Liver (tissue), 8 donors: ENCODE measurements at regions not wholly inside any gene's neighbourhood (a gene's known extent, or its start where the extent isn't known, plus 50 kb on each side); places are given as distances from the start of the nearest gene placed in this dataset.

Source experiments
- DNase-seq: peaks from one replicate; pipeline ENCODE4 v3.0.0-alpha.2; 2017; ENCODE audit warnings: low spot score
- H3K27ac ChIP-seq, 2 donors: one replicate each; pipeline ENCODE4 v1.7.0; 2013; ENCODE audit warnings: inconsistent platforms in 2 of 2, low read length in 2 of 2, control low read depth in 1 of 2, low read depth in 1 of 2, mild to moderate bottlenecking in 1 of 2
- H3K27me3 ChIP-seq, 4 donors: one replicate each; pipeline versions ENCODE4 v1.6.1 to v1.7.0; 2013; ENCODE audit warnings: low read length in 3 of 4, inconsistent platforms in 1 of 4, mild to moderate bottlenecking in 1 of 4, moderate library complexity in 1 of 4; ENCODE audit not compliant: control insufficient read depth in 4 of 4, insufficient read depth in 4 of 4
- H3K36me3 ChIP-seq, 4 donors: one replicate each; pipeline versions ENCODE4 v1.6.1 to v1.7.0; 2013; ENCODE audit warnings: low read length in 3 of 4, mild to moderate bottlenecking in 3 of 4, low read depth in 1 of 4, moderate library complexity in 1 of 4; ENCODE audit not compliant: control insufficient read depth in 4 of 4, insufficient read depth in 3 of 4
- H3K4me1 ChIP-seq, 4 donors: one replicate each; pipeline versions ENCODE4 v1.6.1 to v1.7.0; 2013; ENCODE audit warnings: low read length in 3 of 4, mild to moderate bottlenecking in 3 of 4, moderate library complexity in 1 of 4; ENCODE audit not compliant: control insufficient read depth in 4 of 4, insufficient read depth in 4 of 4
- H3K4me3 ChIP-seq, 3 donors: one replicate each; pipeline versions ENCODE4 v1.6.1 to v1.7.0; 2013; ENCODE audit warnings: low read length in 3 of 3, control low read depth in 1 of 3, low read depth in 1 of 3, mild to moderate bottlenecking in 1 of 3
- H3K9ac ChIP-seq, 2 donors: one replicate each; pipeline ENCODE4 v1.7.0; 2013; ENCODE audit warnings: low read length in 2 of 2, mild to moderate bottlenecking in 2 of 2, moderate library complexity in 2 of 2, control low read depth in 1 of 2, low read depth in 1 of 2
- H3K9me3 ChIP-seq, 4 donors: one replicate each; pipeline versions ENCODE4 v1.6.1 to v1.7.0; 2013; ENCODE audit warnings: low read length in 3 of 4; ENCODE audit not compliant: control insufficient read depth in 4 of 4
- ATF3 ChIP-seq: IDR thresholded peaks from 2 replicates; pipeline ENCODE4 v1.6.1; 2016; ENCODE audit warnings: antibody characterized with exemption
- CTCF ChIP-seq: fragments of 150-350 bp; IDR thresholded peaks from 2 replicates; pipeline ENCODE4 v1.5.1; 2017; ENCODE audit warnings: improper control_type of control experiment, low read depth, low read length; ENCODE audit not compliant: missing input control
- EGR1 ChIP-seq, 2 donors: IDR thresholded peaks; 2 replicates each; pipeline ENCODE4 v1.6.1; 2016 to 2018; ENCODE audit warnings: antibody characterized with exemption in 2 of 2, low read depth in 2 of 2
- FOXA2 ChIP-seq: IDR thresholded peaks from 2 replicates; pipeline ENCODE4 v1.6.1; 2016; ENCODE audit warnings: antibody characterized with exemption
- GABPA ChIP-seq, 2 donors: IDR thresholded peaks in 1 of 2; conservative IDR thresholded peaks in 1 of 2; 2 replicates each; pipeline ENCODE4 v1.6.1; 2016; ENCODE audit warnings: antibody characterized with exemption in 2 of 2, mild to moderate bottlenecking in 1 of 2, moderate library complexity in 1 of 2
- JUND ChIP-seq, 2 donors: IDR thresholded peaks; 2 replicates each; pipeline ENCODE4 v1.6.1; 2016; ENCODE audit warnings: antibody characterized with exemption in 2 of 2
- MAX ChIP-seq: IDR thresholded peaks from 2 replicates; pipeline ENCODE4 v1.6.1; 2016; ENCODE audit warnings: antibody characterized with exemption
- RAD21 ChIP-seq, 2 donors: IDR thresholded peaks; 2 replicates each; pipeline ENCODE4 v1.6.1; 2016; ENCODE audit warnings: antibody characterized with exemption in 2 of 2, mild to moderate bottlenecking in 2 of 2
- REST ChIP-seq: IDR thresholded peaks from 2 replicates; pipeline ENCODE4 v1.6.1; 2016; ENCODE audit warnings: antibody characterized with exemption, mild to moderate bottlenecking
- RXRA ChIP-seq, 2 donors: IDR thresholded peaks; 2 replicates each; pipeline ENCODE4 v1.6.1; 2017 to 2018; ENCODE audit warnings: antibody characterized with exemption in 2 of 2, mild to moderate bottlenecking in 1 of 2
- SP1 ChIP-seq: IDR thresholded peaks from 2 replicates; pipeline ENCODE4 v1.6.1; 2018; ENCODE audit warnings: antibody characterized with exemption, mild to moderate bottlenecking
- TAF1 ChIP-seq: conservative IDR thresholded peaks from 2 replicates; pipeline ENCODE4 v1.6.1; 2016; ENCODE audit warnings: antibody characterized with exemption, mild to moderate bottlenecking
- YY1 ChIP-seq: IDR thresholded peaks from 2 replicates; pipeline ENCODE4 v1.6.1; 2016; ENCODE audit warnings: antibody characterized with exemption, mild to moderate bottlenecking
- ZBTB33 ChIP-seq: IDR thresholded peaks from 2 replicates; pipeline ENCODE4 v1.6.1; 2016; ENCODE audit warnings: antibody characterized with exemption
- WGBS: extraction: QIAGEN DNeasy Blood & Tissue Kit; methylation state at CpG from one replicate; pipeline ENCODE4 v1.1.7; 2013; 5-methylcytosine and 5-hydroxymethylcytosine counted together
- donor health status: healthy.
- donor health status: healthy.
- donor health status: healthy.
- donor health status: healthy.
- donor health status: healthy.

- WGBS = 11% methylated on average over 6 of the region's 6 CpGs
- H3K9ac ChIP-seq = no peak overlapping the region
- H3K9me3 ChIP-seq = no peaks in the 10 kb centered on the region
- TF ChIP-seq EGR1 (IDR thresholded peaks at IDR 0.05; ENCODE audit: low read depth in 2 of 2) (no peak), TAF1 (no peak), MAX (no peak), FOXA2 (no peak), JUND (IDR thresholded peaks at IDR 0.05) (no peak), RAD21 (IDR thresholded peaks at IDR 0.05) (no peak)
- no peaks in the 10 kb centered on the region for H3K36me3 ChIP-seq
- no peaks in the 10 kb centered on the region for H3K4me1 ChIP-seq
- H3K27me3 ChIP-seq = peaks cover 0 to 14% (median 2%) of the 10 kb centered on the region in 4 donors
- H3K27ac ChIP-seq = no peak overlapping the region
- no peak overlapping the region for H3K4me3 ChIP-seq
- no peak for DNase-seq
Observed at GRCh38 chr22:49269371-49269770, 558.3 kb downstream of the BRD1 start.

- H3K4me3 ChIP-seq = no peak overlapping the region
- peaks cover 0 to 14% (median 2%) of the 10 kb centered on the region in 4 donors for H3K27me3 ChIP-seq
- no peak for TF ChIP-seq ATF3
- TF ChIP-seq TAF1 = no peak
- TF ChIP-seq YY1 = no peak
- TF ChIP-seq RXRA (IDR thresholded peaks at IDR 0.05) = no peak
- TF ChIP-seq GABPA (IDR thresholded peaks at IDR 0.05 in 1 of 2, conservative IDR thresholded peaks at IDR 0.05 in 1 of 2) = no peak
- H3K36me3 ChIP-seq = no peaks in the 10 kb centered on the region
- H3K27ac ChIP-seq = no peak overlapping the region
- no peaks in the 10 kb centered on the region for H3K9me3 ChIP-seq
- DNase-seq = no peak
- 57% methylated on average over 4 of the region's 4 CpGs for WGBS
- no peaks in the 10 kb centered on the region for H3K4me1 ChIP-seq
- no peak overlapping the region for H3K9ac ChIP-seq
Observed at GRCh38 chr22:49268924-49269323, 558.7 kb downstream of the BRD1 start.

GRCh38 chr22:49267996-49268395, 559.7 kb downstream of the BRD1 start:
- Histone ChIP-seq H3K9me3 (no peaks in the 10 kb centered on the region), H3K27ac (no peak overlapping the region), H3K4me3 (no peak overlapping the region), H3K36me3 (no peaks in the 10 kb centered on the region), H3K9ac (no peak overlapping the region), H3K4me1 (no peaks in the 10 kb centered on the region), H3K27me3 (peaks cover 0 to 14% (median 2%) of the 10 kb centered on the region in 4 donors)
- TF ChIP-seq ATF3 (no peak), REST (no peak), YY1 (no peak), RAD21 (IDR thresholded peaks at IDR 0.05) (no peak), TAF1 (no peak), SP1 (no peak), CTCF (no peak), EGR1 (IDR thresholded peaks at IDR 0.05; ENCODE audit: low read depth in 2 of 2) (no peak), ZBTB33 (no peak)
- no peak for DNase-seq
- 48% methylated on average over 7 of the region's 7 CpGs for WGBS
